Gastrocnemius medialis (tissue), 4 donors: ENCODE measurements at regions not wholly inside any gene's neighbourhood (a gene's known extent, or its start where the extent isn't known, plus 50 kb on each side); places are given as distances from the start of the nearest gene placed in this dataset.

Source experiments
- ATAC-seq, 2 donors: fragments of 150-250 bp; one replicate each; pipeline ENCODE4 v1.9.1; 2016
- DNase-seq, 2 donors: peaks; one replicate each; pipeline ENCODE4 v3.0.0-alpha.2; 2019
- H3K27ac ChIP-seq, 4 donors: fragments of 200-600 bp; sonication (generic); 1 replicate in 1 of 4; 2 replicates in 3 of 4; pipeline ENCODE4 v1.5.1; 2016 to 2018; ENCODE audit warnings: mild to moderate bottlenecking in 2 of 4, moderate library complexity in 1 of 4
- H3K27me3 ChIP-seq, 3 donors: fragments of 200-600 bp; sonication (generic) in 2 of 3; 1 replicate in 1 of 3; 2 replicates in 2 of 3; pipeline versions ENCODE4 v1.5.1 to v1.6.0; 2016 to 2019; ENCODE audit warnings: mild to moderate bottlenecking in 1 of 3, moderate library complexity in 1 of 3
- H3K36me3 ChIP-seq, 2 donors: fragments of 200-600 bp; sonication (generic) in 1 of 2; one replicate each; pipeline ENCODE4 v1.5.1; 2017 to 2018
- H3K4me1 ChIP-seq, 2 donors: fragments of 200-600 bp; sonication (generic) in 1 of 2; one replicate each; pipeline ENCODE4 v1.5.1; 2016 to 2017; ENCODE audit warnings: mild to moderate bottlenecking in 2 of 2
- H3K4me3 ChIP-seq, 4 donors: fragments of 200-600 bp; sonication (generic) in 3 of 4; 1 replicate in 1 of 4; 2 replicates in 3 of 4; pipeline ENCODE4 v1.5.1; 2016 to 2019; ENCODE audit warnings: mild to moderate bottlenecking in 2 of 4
- H3K9me3 ChIP-seq, 3 donors: fragments of 200-600 bp; sonication (generic) in 2 of 3; 1 replicate in 1 of 3; 2 replicates in 2 of 3; pipeline ENCODE4 v1.5.1; 2016 to 2019
- POLR2A ChIP-seq, 2 donors: fragments of 450-650 bp; IDR thresholded peaks; one replicate each; pipeline ENCODE4 v1.6.1; 2017; ENCODE audit warnings: antibody characterized with exemption in 2 of 2, mild to moderate bottlenecking in 2 of 2, moderate library complexity in 2 of 2
- in situ Hi-C, 4 donors: fragments of 200-750 bp; cut with MboI; loops; one replicate each; pipeline versions ENCODE4 v1.15.0 to v1.8.0; 2017; ENCODE audit warnings: low sequenced_read_pairs in 4 of 4
- intact Hi-C: fragments of 100-400 bp; cut with DNase I; formaldehyde crosslinking; loops from one replicate; pipeline ENCODE4 v1.15.1; 2023; ENCODE audit warnings: low total_unique reads
- TF ChIP-seq, protein P1 (sequence below), 5 experiments: fragments of 450-650 bp in 3 of 5; fragments of 200-600 bp in 2 of 5; sonication (generic) in 2 of 5; IDR thresholded peaks in 4 of 5; conservative IDR thresholded peaks in 1 of 5; 1 replicate in 4 of 5; 2 replicates in 1 of 5; pipeline ENCODE4 v1.5.1; 2016 to 2019; ENCODE audit warnings: antibody characterized with exemption in 5 of 5, mild to moderate bottlenecking in 3 of 5, moderate library complexity in 3 of 5

- H3K27ac ChIP-seq: no peak overlapping the region
These were observed 163.2 kb downstream of the BMP7 start for GRCh38 chr20:57103146-57103800.

DNA sequence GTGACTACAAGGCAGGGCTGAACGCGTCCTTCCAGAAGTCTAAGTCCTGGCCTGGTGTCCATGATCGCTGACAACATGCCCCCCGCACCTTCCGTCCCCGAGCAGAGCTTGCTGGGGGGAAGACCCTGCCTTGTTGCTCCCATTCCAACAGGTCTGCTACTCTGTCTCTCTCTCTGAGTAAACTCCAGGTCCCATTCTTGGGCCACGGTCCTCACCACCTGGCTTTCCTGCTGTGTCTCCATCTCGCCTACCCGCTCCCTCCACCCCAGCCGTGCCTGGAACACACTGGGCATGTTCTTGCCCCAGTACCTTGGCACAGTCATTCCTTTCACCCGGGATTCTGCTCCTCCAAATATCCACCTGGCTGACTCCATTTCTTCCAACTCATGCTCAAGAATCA, 162.3 kb downstream of the BMP7 start:
- no peak for ATAC-seq
- H3K27me3 ChIP-seq: no peaks in the 10 kb centered on the region
- H3K27ac ChIP-seq: no peak overlapping the region
- intact Hi-C loops (no loop called here), in situ Hi-C loops (no loop called here)
- no peaks in the 10 kb centered on the region for H3K9me3 ChIP-seq
- TF ChIP-seq, protein P1, sequence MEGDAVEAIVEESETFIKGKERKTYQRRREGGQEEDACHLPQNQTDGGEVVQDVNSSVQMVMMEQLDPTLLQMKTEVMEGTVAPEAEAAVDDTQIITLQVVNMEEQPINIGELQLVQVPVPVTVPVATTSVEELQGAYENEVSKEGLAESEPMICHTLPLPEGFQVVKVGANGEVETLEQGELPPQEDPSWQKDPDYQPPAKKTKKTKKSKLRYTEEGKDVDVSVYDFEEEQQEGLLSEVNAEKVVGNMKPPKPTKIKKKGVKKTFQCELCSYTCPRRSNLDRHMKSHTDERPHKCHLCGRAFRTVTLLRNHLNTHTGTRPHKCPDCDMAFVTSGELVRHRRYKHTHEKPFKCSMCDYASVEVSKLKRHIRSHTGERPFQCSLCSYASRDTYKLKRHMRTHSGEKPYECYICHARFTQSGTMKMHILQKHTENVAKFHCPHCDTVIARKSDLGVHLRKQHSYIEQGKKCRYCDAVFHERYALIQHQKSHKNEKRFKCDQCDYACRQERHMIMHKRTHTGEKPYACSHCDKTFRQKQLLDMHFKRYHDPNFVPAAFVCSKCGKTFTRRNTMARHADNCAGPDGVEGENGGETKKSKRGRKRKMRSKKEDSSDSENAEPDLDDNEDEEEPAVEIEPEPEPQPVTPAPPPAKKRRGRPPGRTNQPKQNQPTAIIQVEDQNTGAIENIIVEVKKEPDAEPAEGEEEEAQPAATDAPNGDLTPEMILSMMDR (IDR thresholded peaks at IDR 0.05 in 4 of 5, conservative IDR thresholded peaks at IDR 0.05 in 1 of 5): no peak
- no peak for TF ChIP-seq POLR2A (IDR thresholded peaks at IDR 0.05)
- H3K4me1 ChIP-seq: no peaks in the 10 kb centered on the region
- H3K4me3 ChIP-seq: no peak overlapping the region
- H3K36me3 ChIP-seq: no peaks in the 10 kb centered on the region
- no peak for DNase-seq

More at GRCh38 chr20:57103146-57103800, 163.2 kb downstream of the BMP7 start:
- DNase-seq (no peak), ATAC-seq (no peak)
- H3K4me3 ChIP-seq: no peak overlapping the region
- H3K36me3 ChIP-seq: no peaks in the 10 kb centered on the region
- in situ Hi-C loops (no loop called here), intact Hi-C loops (no loop called here)
- no peaks in the 10 kb centered on the region for H3K4me1 ChIP-seq
- TF ChIP-seq, protein P1 (IDR thresholded peaks at IDR 0.05 in 4 of 5, conservative IDR thresholded peaks at IDR 0.05 in 1 of 5): no peak
- no peak for TF ChIP-seq POLR2A (IDR thresholded peaks at IDR 0.05)
- no peaks in the 10 kb centered on the region for H3K9me3 ChIP-seq
- H3K27me3 ChIP-seq: no peaks in the 10 kb centered on the region

DNA sequence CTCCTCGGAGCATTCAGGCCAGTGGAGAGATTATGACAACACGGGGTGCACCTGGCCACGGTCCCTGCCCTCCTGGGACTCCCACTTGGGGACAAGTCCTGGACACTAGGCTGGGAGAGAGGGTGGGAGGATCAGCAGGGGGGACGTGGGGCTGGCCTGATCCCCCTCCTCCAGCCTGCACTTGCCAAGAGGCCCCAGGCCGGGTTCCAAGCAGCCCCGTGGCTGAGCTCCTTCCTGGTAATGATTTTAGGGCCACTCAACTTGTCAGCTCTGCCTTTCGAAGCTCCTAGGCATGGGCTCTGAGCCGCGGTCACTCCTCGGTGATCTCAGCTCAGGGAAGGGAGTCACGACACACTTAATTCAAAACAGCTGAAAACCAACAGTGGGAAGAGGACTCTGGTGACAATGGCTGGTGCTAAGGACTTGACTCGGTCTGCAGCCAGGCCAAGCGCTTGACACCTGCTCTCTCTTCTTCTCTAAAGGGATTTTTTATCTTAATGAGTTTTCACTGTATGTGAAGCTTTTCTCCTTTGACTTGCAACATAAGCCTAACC, 161.7 kb downstream of the BMP7 start:
- TF ChIP-seq, protein P1 (IDR thresholded peaks at IDR 0.05 in 4 of 5, conservative IDR thresholded peaks at IDR 0.05 in 1 of 5): no peak
- TF ChIP-seq POLR2A (IDR thresholded peaks at IDR 0.05): no peak
- Histone ChIP-seq H3K9me3 (no peaks in the 10 kb centered on the region), H3K4me1 (no peaks in the 10 kb centered on the region), H3K27ac (no peak overlapping the region), H3K36me3 (no peaks in the 10 kb centered on the region), H3K27me3 (no peaks in the 10 kb centered on the region), H3K4me3 (no peak overlapping the region)
- ATAC-seq (no peak), DNase-seq (no peak)
- in situ Hi-C loops (no loop called here), intact Hi-C loops (no loop called here)

- in situ Hi-C loops (no loop called here), intact Hi-C loops (no loop called here)
- no peak overlapping the region for H3K27ac ChIP-seq
- no peaks in the 10 kb centered on the region for H3K36me3 ChIP-seq
- DNase-seq (no peak), ATAC-seq (no peak)
- H3K27me3 ChIP-seq: no peaks in the 10 kb centered on the region
- TF ChIP-seq, protein P1 (IDR thresholded peaks at IDR 0.05 in 4 of 5, conservative IDR thresholded peaks at IDR 0.05 in 1 of 5): no peak
- TF ChIP-seq POLR2A (IDR thresholded peaks at IDR 0.05): no peak
- H3K4me1 ChIP-seq: no peaks in the 10 kb centered on the region
- no peak overlapping the region for H3K4me3 ChIP-seq
- no peaks in the 10 kb centered on the region for H3K9me3 ChIP-seq
These were observed 160.3 kb downstream of the BMP7 start for GRCh38 chr20:57106030-57106682.
